Prostate gland (tissue), 2 donors: ENCODE measurements at regions not wholly inside any gene's neighbourhood (a gene's known extent, or its start where the extent isn't known, plus 50 kb on each side); places are given as distances from the start of the nearest gene placed in this dataset.

Experiments
- CTCF ChIP-seq, 4 experiments: fragments of 200-600 bp in 2 of 4; fragments of 450-650 bp in 2 of 4; sonication (generic) in 2 of 4; IDR thresholded peaks; 1 replicate in 3 of 4; 2 replicates in 1 of 4; pipeline ENCODE4 v1.5.1; 2016 to 2019; ENCODE audit warnings: antibody characterized with exemption in 4 of 4, mild to moderate bottlenecking in 2 of 4, moderate library complexity in 2 of 4
- POLR2A ChIP-seq: fragments of 450-650 bp; IDR thresholded peaks from one replicate; pipeline ENCODE4 v1.6.1; 2016; ENCODE audit warnings: antibody characterized with exemption, mild to moderate bottlenecking

- TF ChIP-seq CTCF (IDR thresholded peaks at IDR 0.05) (no peak), POLR2A (no peak)
Observed at GRCh38 chr1:110781525-110781924, 91.4 kb upstream of the CD53 start.
